ENCODE measurements at regions not wholly inside any gene's neighbourhood (a gene's known extent, or its start where the extent isn't known, plus 50 kb on each side); places are given as distances from the start of the nearest gene placed in this dataset.

GRCh38 chr2:234631646-234632514 is 135.0 kb upstream of the ARL4C start:
- DNase-seq = no peak

DNA sequence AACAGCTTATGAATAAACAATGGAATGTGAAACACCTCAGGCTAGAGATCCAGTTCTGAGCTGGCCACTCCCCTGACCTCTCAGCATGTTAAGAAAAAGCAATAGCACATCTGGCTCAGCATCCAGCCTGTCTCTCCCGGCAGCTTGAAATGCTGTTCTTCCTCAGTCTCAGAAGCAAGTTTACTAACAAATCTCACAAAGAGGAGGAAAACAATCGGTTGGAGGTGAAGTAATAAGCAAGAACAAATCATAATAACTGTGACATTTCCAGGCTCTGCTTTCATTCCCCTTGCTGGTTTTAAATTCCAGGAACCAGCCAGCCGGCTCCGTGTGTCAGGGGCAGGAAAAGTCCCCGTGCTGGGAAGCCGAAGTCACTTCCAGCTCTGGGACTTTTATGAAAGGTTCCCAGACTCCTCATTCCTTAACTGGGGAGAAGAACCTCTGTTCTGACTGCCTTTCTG is 133.9 kb upstream of the ARL4C start:
- DNase-seq = peak; percentile 38

DNA sequence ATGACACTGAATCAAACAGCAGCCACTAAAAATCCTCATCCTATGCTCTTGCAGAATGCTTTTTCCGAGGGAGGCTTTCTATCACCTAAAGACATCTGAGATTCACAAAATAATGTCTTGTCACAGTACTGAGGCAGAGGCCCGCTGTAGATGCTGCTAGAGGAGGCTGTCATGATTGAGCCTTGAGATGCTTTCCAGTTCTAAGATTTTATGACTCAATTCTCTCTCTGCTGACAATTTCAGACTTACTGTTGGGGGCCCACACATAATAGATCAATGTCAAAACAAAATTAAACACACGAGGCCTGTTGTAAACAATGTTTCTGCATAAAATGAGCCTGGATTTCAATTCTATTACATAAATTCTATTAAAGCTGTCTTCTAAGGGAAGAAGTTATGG is 132.7 kb upstream of the ARL4C start:
- no peak for DNase-seq

- no peak for DNase-seq
Observed at GRCh38 chr2:234628953-234629352, 132.1 kb upstream of the ARL4C start.

GRCh38 chr2:234627308-234627707 is 130.4 kb upstream of the ARL4C start:
- DNase-seq = no peak

DNA sequence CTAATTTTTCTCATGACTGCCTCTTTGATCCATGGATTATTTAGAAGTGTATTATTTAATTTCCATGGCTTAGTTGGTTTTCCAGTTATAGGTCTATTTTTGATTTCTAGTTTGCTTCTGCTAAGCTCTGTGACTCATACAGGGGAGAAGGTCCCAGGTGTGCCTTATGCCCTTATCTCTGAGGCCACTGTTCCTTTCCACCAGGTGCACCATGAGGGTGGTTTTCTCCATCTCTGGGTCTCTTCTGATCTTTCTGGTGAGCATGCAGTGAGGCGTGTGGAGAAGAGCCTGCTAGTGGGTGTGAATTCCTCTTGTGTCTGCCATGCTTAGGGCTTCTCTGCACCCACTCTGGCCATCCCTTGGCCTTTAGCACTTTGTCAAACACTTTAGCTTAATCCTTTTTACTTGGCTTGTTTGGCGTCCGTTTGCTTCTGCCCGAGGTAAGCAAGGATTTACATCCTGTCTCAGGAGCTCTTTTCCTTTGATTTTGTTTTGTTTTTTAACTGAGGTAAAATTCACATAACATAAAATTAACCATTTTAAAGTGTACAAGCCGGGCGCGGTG is 129.8 kb upstream of the ARL4C start:
- DNase-seq = no peak

DNA sequence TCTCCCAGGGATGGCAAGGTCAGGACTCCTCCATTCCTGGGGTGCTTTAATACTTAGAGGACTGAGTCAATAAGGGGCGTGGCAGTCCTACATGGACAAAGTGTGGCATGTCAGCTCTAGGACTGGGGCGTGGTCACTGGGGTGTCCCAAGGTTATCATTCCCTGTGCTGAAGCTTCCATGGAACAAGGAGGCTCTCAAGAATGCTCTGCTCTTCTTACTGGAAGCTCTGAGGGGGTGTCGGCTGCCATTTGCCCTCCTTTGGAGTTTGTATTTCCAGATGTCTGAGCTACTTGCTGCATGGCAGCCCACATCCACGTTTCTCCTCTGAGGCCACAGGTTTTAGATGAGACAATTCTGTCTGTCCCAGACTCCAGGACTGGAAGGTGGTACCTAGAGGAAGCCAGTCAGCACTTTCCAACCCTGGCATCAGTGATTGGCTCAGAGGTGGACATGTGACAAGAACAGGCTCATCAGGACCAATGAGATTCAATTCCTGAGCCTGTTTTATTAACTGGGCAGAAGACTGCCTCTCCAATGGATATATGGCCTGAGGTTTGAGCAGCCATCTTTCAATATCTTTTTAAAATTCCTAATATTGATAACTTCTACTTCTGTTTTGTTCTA is 128.9 kb upstream of the ARL4C start:
- DNase-seq = no peak

- no peak for DNase-seq
Observed at GRCh38 chr2:234623521-234623991, 126.7 kb upstream of the ARL4C start.

DNA sequence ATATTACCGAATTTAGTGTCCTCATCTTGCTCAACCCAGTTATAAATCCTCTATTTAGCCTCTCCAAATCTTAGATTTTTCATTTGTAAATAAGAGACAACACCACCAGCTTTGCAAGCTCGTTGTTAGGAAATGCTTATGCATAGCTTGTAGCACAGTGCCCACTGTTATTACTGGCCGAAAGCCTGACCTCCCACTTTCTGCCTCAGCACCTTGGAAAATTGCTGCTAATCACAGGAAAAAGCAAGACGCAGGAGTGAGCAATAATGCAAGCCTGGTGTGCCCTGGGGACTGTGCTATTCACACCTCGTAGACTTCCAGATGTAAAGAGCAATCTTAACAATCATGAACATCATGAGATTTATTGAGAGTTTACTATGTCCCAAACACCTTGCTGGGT is 124.2 kb upstream of the ARL4C start:
- DNase-seq = no peak

DNA sequence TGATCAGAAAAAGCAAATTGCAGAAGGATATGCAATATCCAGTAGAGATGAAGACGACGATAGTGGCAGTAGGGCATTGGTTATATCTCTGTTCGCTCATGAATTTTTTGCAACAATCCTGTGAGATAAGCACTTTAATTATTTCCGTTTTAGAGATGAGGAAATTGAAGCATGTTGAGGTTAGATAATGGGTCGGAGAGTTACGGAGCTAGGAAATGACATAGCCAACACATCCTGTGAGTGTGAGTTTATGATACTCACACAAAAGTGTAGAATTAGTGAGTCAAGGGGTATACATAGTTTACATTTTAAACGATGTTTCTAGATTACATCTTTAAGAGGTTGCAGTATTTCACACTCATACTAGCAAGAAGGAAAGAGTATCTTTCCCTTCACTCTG is 123.1 kb upstream of the ARL4C start:
- no peak for DNase-seq

DNA sequence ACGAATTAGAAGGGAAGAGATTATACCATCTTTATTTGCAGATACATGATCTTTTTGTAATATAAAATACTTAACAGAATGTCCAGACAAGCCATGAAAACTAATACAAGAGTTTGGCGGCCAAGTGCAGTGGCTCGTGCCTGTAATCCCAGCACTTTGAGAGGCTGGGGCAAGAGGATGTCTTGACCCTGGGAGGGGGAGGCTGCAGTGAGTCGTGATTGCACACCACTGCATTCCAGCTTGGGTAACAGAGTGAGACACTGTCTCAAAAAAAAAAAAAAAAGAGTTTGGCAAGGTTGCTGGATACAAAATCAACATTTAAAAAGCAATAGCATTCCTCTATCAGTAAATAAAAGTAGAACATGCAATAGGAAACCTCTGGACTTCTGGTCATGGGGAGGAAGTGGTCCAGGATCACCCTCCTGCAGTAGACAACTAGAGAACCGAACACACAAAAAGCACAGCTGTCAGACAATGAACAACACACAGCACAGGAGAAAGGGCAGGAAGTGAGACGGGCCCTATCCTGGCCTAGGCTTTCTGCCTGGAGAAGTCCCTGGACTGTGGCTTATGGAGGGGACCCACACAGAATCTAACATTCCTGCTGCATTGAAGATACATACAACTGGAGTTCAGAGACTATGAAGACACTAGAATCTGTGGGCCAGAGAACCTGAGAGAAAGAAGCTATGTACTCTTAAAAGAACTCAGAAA is 118.9 kb upstream of the ARL4C start:
- peak; percentile 29 for DNase-seq

GRCh38 chr2:234611209-234611608 is 114.3 kb upstream of the ARL4C start:
- DNase-seq = no peak

GRCh38 chr2:234608946-234609345 is 112.1 kb upstream of the ARL4C start:
- no peak for DNase-seq

GRCh38 chr2:234607691-234608090 is 110.8 kb upstream of the ARL4C start:
- no peak for DNase-seq

DNA sequence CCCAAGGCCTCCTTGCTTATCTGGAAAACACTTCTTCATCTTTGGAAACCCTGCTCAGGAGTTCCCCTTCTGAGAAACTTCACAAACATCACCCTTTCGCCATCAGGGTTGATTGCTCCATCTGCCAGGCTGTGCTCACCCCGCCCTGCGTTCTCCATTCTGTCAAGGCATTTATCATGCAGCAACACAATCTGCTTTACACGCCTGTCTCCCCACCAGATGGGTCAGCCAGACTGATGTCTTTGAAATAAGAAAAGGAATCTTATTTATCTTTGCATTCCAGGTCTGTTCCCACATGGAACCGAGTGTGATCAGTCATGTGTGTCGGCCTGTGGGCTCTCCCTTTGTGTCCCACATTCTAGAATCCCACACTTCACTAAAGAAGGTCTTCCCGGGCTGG is 110.0 kb upstream of the ARL4C start:
- DNase-seq = no peak

GRCh38 chr2:234603619-234604018 is 106.7 kb upstream of the ARL4C start:
- DNase-seq = no peak

DNA sequence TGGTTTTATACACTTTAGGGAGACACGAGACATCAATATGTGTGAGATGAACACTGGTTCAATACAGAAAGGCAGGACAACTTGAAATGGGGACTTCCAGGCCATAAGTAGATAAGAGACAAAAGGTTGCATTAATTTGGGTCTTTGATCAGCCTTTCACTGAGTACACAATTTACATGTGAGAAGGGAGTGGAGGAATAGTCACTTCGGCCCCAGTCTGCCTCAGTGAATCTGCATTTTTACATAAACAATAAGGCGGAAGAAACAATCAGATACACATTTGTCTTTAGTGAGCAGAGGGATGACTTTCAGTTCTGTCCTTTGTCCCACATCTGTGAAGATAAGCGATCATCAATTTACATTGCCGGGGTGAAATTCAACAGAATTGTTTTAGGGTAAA is 104.3 kb upstream of the ARL4C start:
- no peak for DNase-seq

- no peak for DNase-seq
Observed at GRCh38 chr2:234597576-234597861, 100.6 kb upstream of the ARL4C start.

DNA sequence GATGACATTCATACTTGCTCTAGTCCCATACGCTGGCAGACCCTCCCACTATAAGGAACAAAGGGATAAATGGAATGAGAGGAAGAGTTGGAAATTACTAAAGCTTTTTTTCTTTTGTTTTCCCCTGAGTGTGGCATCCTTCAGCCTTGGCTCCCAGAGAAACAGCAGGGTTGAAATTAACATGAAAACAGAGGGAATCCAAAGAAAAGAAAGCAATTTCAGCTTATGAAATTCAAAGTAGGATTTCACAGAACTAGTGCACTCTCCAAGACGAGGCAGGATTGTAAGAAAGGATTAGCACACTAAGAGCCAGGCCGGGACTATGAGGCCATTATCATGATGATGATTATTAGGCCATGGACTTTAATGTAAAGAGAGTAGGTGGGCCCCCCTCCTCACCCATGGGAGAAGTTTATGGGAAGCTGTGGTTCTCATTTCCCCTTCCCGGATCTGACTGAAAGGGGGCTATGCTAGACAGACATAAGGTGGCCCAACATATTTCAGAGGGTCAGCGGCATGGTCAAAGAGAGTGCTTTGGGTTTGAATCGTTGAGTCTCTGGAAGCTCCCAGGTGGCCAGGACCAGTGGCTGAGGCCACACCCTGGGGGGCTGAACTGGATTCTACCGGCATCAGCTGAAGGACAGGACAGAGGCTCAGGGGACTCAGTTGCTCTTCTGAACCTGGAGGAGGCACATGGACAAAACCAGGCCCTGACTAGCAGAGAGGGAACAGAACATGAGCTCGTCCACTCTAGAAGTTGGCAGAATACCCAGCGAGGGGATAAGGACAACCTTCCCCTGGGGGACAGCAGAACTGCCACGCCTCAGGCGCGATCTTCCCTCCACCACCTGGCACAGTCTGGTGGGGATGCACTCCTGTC is 100.1 kb upstream of the ARL4C start:
- DNase-seq = no peak

- DNase-seq = peak; percentile 83
Observed at GRCh38 chr2:234595829-234596228, 98.9 kb upstream of the ARL4C start.

- no peak for DNase-seq
Observed at GRCh38 chr2:234594715-234595114, 97.8 kb upstream of the ARL4C start.

- peak; percentile 43 for DNase-seq
Observed at GRCh38 chr2:234593636-234594035, 96.8 kb upstream of the ARL4C start.

- no peak for DNase-seq
Observed at GRCh38 chr2:234592541-234592940, 95.7 kb upstream of the ARL4C start.
